IMR-90 (cell line): ENCODE measurements at regions not wholly inside any gene's neighbourhood (a gene's known extent, or its start where the extent isn't known, plus 50 kb on each side); places are given as distances from the start of the nearest gene placed in this dataset.
"Not testable (repeated sequence)": the region's sequence is repeated elsewhere in the genome, so short reads cannot be mapped to it uniquely, and the experiment has no call there.

ENCODE experiments used
- ATAC-seq: fragments of 200-7000 bp; cut with Tn5 transposase; 2 replicates; pipeline ENCODE4 v1.9.1; 2020; ENCODE audit warnings: low read depth, mild to moderate bottlenecking, moderate library complexity
- BruUV-seq: library from RNA; stranded (reverse); fragments of 400-500 nt; replicated peaks from 2 replicates; lab custom pipeline; 2021; lab: Mats Ljungman, UMichigan
- CTCF ChIA-PET: fragments of 300-600 bp; formaldehyde crosslinking; extraction: SDS; loops from one replicate; lab custom pipeline; 2021; ENCODE audit warnings: antibody characterized with exemption; lab: Yijun Ruan, JAX
- POLR2A ChIA-PET: fragments of 300-600 bp; sonication (Branson Sonifier 250); formaldehyde crosslinking; loops from one replicate; lab custom pipeline; 2022; ENCODE audit warnings: antibody characterized with exemption; ENCODE audit not compliant: unreplicated experiment; lab: Charles Lee
- DNase-seq: peaks from one replicate; pipeline ENCODE4 v3.0.0; 2013
- H2AFZ ChIP-seq: replicated peaks from 2 replicates; pipeline ENCODE3; 2013; ENCODE audit warnings: low read length, mild to moderate bottlenecking; ENCODE audit not compliant: poor library complexity
- H2AK5ac ChIP-seq: 2 replicates; pipeline ENCODE4 v1.6.1; 2013; ENCODE audit warnings: low read depth, low read length, inconsistent platforms
- H2AK9ac ChIP-seq: replicated peaks from 2 replicates; pipeline ENCODE3; 2013; ENCODE audit warnings: mild to moderate bottlenecking, low read depth, low read length, moderate library complexity; ENCODE audit not compliant: poor library complexity
- H2BK120ac ChIP-seq: 2 replicates; pipeline ENCODE4 v1.6.1; 2013; ENCODE audit warnings: low read depth, low read length, inconsistent platforms
- H2BK15ac ChIP-seq: 3 replicates; pipeline ENCODE4 v1.6.1; 2013; ENCODE audit warnings: low read depth, low read length, inconsistent platforms
- H2BK20ac ChIP-seq: 2 replicates; pipeline ENCODE4 v1.6.1; 2013; ENCODE audit warnings: low read depth, mild to moderate bottlenecking, inconsistent platforms, low read length, moderate library complexity
- H2BK5ac ChIP-seq: 2 replicates; pipeline ENCODE4 v1.6.1; 2013; ENCODE audit warnings: mild to moderate bottlenecking, low read depth, low read length, inconsistent platforms; ENCODE audit not compliant: poor library complexity, severe bottlenecking
- H3K14ac ChIP-seq: replicated peaks from 2 replicates; pipeline ENCODE4 v1.6.1; 2013; ENCODE audit warnings: low read depth, low read length, inconsistent platforms
- H3K18ac ChIP-seq: 2 replicates; pipeline ENCODE4 v1.6.1; 2013; ENCODE audit warnings: low read depth, low read length, control low read depth
- H3K23ac ChIP-seq: 2 replicates; pipeline ENCODE4 v1.6.1; 2013; ENCODE audit warnings: low read depth, low read length, inconsistent platforms
- H3K27ac ChIP-seq: 2 replicates; pipeline ENCODE4 v1.5.1; 2013; ENCODE audit warnings: mild to moderate bottlenecking, control low read depth, low read length; ENCODE audit not compliant: insufficient read depth
- H3K27me3 ChIP-seq: 2 replicates; pipeline ENCODE4 v1.6.1; 2013; ENCODE audit warnings: low read length; ENCODE audit not compliant: control insufficient read depth, insufficient read depth
- H3K36me3 ChIP-seq: 2 replicates; pipeline ENCODE4 v1.6.1; 2013; ENCODE audit warnings: low read length, mixed read lengths; ENCODE audit not compliant: control insufficient read depth, insufficient read depth
- H3K4ac ChIP-seq: 2 replicates; pipeline ENCODE4 v1.6.1; 2013; ENCODE audit warnings: low read depth, low read length, inconsistent platforms
- H3K4me1 ChIP-seq: 2 replicates; pipeline ENCODE4 v1.6.1; 2013; ENCODE audit warnings: low read length, mixed read lengths; ENCODE audit not compliant: control insufficient read depth, insufficient read depth
- H3K4me2 ChIP-seq: 2 replicates; pipeline ENCODE4 v1.6.1; 2013; ENCODE audit warnings: low read depth, mild to moderate bottlenecking, control low read depth, low read length, moderate library complexity
- H3K4me3 ChIP-seq: 2 replicates; pipeline ENCODE4 v1.5.1; 2013; ENCODE audit warnings: low read depth, mild to moderate bottlenecking, control low read depth, low read length, moderate library complexity; ENCODE audit not compliant: insufficient read depth
- H3K56ac ChIP-seq: 2 replicates; pipeline ENCODE4 v1.6.1; 2013; ENCODE audit warnings: low read length, inconsistent platforms; ENCODE audit not compliant: insufficient read depth; ENCODE audit errors: extremely low read depth
- H3K79me1 ChIP-seq, 2 experiments: 2 replicates each; pipeline ENCODE4 v1.6.1; 2013; ENCODE audit warnings: low read length in 2 of 2, inconsistent platforms in 1 of 2, low read depth in 1 of 2
- H3K9ac ChIP-seq: 2 replicates; pipeline ENCODE4 v1.6.1; 2013; ENCODE audit warnings: low read depth, low read length, control low read depth
- H3K9me1 ChIP-seq: 2 replicates; pipeline ENCODE4 v1.6.1; 2013; ENCODE audit warnings: low read length, inconsistent platforms; ENCODE audit not compliant: insufficient read depth
- H3K9me3 ChIP-seq: 2 replicates; pipeline ENCODE4 v1.6.1; 2013; ENCODE audit warnings: low read length; ENCODE audit not compliant: control insufficient read depth, insufficient read depth
- H4K20me1 ChIP-seq: 2 replicates; pipeline ENCODE4 v1.6.1; 2013; ENCODE audit warnings: low read length, inconsistent platforms; ENCODE audit not compliant: insufficient read depth
- H4K5ac ChIP-seq: 2 replicates; pipeline ENCODE4 v1.6.1; 2013; ENCODE audit warnings: mild to moderate bottlenecking, low read depth, low read length, control low read depth
- H4K8ac ChIP-seq, 2 experiments: 2 replicates each; pipeline ENCODE4 v1.6.1; 2013; ENCODE audit warnings: low read depth in 2 of 2, low read length in 2 of 2, control low read depth in 1 of 2, inconsistent platforms in 1 of 2
- H4K91ac ChIP-seq: 2 replicates; pipeline ENCODE4 v1.6.1; 2013; ENCODE audit warnings: low read depth, low read length, inconsistent platforms; ENCODE audit not compliant: insufficient read depth
- WGBS, 2 experiments: methylation state at CpG; one replicate each; pipeline versions ENCODE4 v1.1.5 to v1.1.7; 2013; ENCODE audit warnings: missing lambda C conversion rate in 2 of 2; ENCODE audit not compliant: insufficient read length in 1 of 2; ENCODE audit errors: extremely low coverage in 2 of 2; 5-methylcytosine and 5-hydroxymethylcytosine counted together
- dilution Hi-C: fragments of 300-500 bp; cut with HindIII; formaldehyde crosslinking; loops from one replicate; pipeline ENCODE4 v1.14.3; 2018; ENCODE audit warnings: low sequenced_read_pairs; ENCODE audit not compliant: unreplicated experiment
- in situ Hi-C: fragments of 300-500 bp; cut with MboI; formaldehyde crosslinking; loops from 3 replicates; pipeline ENCODE4 v1.14.3; 2019; ENCODE audit warnings: low sequenced_read_pairs, inconsistent platforms, mixed read lengths
- intact Hi-C: fragments of 100-400 bp; cut with micrococcal nuclease; formaldehyde crosslinking; loops from 2 replicates; pipeline ENCODE4 v1.10.0; 2022

- H4K91ac ChIP-seq, H3K9me1 ChIP-seq, H3K36me3 ChIP-seq, H3K23ac ChIP-seq, CTCF ChIA-PET, H4K8ac ChIP-seq, H2BK5ac ChIP-seq, H2AK5ac ChIP-seq, H2AK9ac ChIP-seq, H3K4me2 ChIP-seq, ATAC-seq, H3K9ac ChIP-seq, H3K4me3 ChIP-seq, H3K79me1 ChIP-seq, H2AFZ ChIP-seq, H3K27ac ChIP-seq, H3K4ac ChIP-seq, H3K27me3 ChIP-seq, dilution Hi-C loops, intact Hi-C loops, H3K56ac ChIP-seq, H2BK120ac ChIP-seq, H3K18ac ChIP-seq, H4K20me1 ChIP-seq, H2BK20ac ChIP-seq, POLR2A ChIA-PET, H3K14ac ChIP-seq, H3K9me3 ChIP-seq, H3K4me1 ChIP-seq, H2BK15ac ChIP-seq, BruUV-seq, H4K5ac ChIP-seq, DNase-seq, in situ Hi-C loops: not testable (repeated sequence)
- WGBS, 2 experiments, result no CpG with 5 or more reads among the region's 5 CpGs
Observed at GRCh38 chr1:234800563-234800962, 190.6 kb upstream of the IRF2BP2 start.

- WGBS, 2 experiments, result no CpG with 5 or more reads among the region's 1 CpG
- H3K4me2 ChIP-seq, H3K18ac ChIP-seq, intact Hi-C loops, H3K4me1 ChIP-seq, H4K20me1 ChIP-seq, H3K9me3 ChIP-seq, H4K5ac ChIP-seq, H2AFZ ChIP-seq, ATAC-seq, H3K27me3 ChIP-seq, BruUV-seq, H2BK5ac ChIP-seq, H4K8ac ChIP-seq, H2BK20ac ChIP-seq, H2BK120ac ChIP-seq, H3K36me3 ChIP-seq, H3K23ac ChIP-seq, H2AK9ac ChIP-seq, H3K56ac ChIP-seq, H3K14ac ChIP-seq, DNase-seq, dilution Hi-C loops, H3K79me1 ChIP-seq, in situ Hi-C loops, H3K4ac ChIP-seq, H3K9me1 ChIP-seq, H2BK15ac ChIP-seq, POLR2A ChIA-PET, H2AK5ac ChIP-seq, H3K4me3 ChIP-seq, H3K27ac ChIP-seq, CTCF ChIA-PET, H3K9ac ChIP-seq, H4K91ac ChIP-seq: not testable (repeated sequence)
Observed at GRCh38 chr1:234799021-234799689, 189.2 kb upstream of the IRF2BP2 start.
